GM12872 (cell line): ENCODE measurements at regions not wholly inside any gene's neighbourhood (a gene's known extent, or its start where the extent isn't known, plus 50 kb on each side); places are given as distances from the start of the nearest gene placed in this dataset.

Experiments
- TF ChIP-seq, protein P1 (sequence below): IDR thresholded peaks from 3 replicates; pipeline ENCODE4 v1.5.1; 2011; ENCODE audit warnings: low read depth, mild to moderate bottlenecking, low read length, moderate library complexity; ENCODE audit not compliant: insufficient read depth

DNA sequence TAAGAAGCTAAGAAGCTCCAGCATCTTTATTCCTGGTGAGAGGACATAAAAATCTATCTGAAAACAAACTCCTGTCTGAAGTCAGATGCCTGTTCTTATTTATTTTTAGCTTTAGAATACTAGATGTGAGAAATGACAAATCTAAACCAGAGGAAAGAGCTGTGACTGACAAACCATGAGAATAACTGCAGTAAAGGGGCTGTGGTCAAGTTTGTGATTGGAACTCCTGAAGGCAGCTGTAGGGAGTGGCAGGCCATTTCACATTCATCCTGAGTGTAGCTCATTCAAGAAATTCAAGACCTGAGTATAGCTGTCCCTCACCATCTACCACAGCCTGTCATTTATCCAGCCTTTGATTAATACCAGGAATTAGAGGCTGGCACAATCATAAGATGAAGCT lies 718.8 kb downstream of the BRINP1 start:
- TF ChIP-seq, protein P1, sequence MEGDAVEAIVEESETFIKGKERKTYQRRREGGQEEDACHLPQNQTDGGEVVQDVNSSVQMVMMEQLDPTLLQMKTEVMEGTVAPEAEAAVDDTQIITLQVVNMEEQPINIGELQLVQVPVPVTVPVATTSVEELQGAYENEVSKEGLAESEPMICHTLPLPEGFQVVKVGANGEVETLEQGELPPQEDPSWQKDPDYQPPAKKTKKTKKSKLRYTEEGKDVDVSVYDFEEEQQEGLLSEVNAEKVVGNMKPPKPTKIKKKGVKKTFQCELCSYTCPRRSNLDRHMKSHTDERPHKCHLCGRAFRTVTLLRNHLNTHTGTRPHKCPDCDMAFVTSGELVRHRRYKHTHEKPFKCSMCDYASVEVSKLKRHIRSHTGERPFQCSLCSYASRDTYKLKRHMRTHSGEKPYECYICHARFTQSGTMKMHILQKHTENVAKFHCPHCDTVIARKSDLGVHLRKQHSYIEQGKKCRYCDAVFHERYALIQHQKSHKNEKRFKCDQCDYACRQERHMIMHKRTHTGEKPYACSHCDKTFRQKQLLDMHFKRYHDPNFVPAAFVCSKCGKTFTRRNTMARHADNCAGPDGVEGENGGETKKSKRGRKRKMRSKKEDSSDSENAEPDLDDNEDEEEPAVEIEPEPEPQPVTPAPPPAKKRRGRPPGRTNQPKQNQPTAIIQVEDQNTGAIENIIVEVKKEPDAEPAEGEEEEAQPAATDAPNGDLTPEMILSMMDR: no peak

- TF ChIP-seq, protein P1: no peak
These were observed 717.7 kb downstream of the BRINP1 start for GRCh38 chr9:118651511-118651910.

GRCh38 chr9:118652258-118652657 lies 717.0 kb downstream of the BRINP1 start:
- TF ChIP-seq, protein P1: no peak

DNA sequence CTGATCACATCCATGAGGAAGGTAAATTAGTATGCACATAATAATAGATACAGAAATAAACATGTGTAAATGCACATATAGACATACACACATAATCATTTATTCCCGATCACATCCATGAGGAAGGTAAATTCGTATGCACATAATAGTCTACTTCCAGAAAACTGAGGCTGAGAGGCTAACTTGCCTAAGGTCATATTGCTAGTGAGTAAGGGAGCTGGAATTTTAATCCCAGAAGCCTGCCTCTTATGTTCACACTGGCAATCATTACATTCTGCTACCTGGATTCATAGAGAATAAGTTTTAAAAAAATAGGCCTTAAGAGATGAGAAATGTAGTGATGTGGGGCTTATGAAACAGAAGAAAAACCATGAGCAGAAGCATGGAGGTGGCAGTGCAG lies 716.3 kb downstream of the BRINP1 start:
- TF ChIP-seq, protein P1: no peak

DNA sequence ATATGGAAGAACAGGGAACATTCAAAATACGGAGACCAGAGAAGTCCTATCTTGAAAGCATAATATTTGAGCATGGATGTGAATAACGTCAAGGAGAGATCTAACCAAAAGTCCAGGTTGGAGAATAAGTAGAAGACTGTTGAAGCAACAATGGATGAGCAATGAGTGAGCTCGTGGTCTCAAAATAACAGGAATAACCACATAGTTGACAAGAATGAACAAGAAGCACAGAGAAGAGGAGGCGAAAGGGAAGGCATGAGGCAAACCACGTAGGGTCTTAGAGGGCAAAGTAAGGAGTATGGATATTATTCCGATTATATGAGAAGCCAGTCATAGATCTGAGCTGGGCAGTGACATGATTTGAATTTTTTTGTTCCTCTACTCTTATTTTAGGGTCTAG lies 710.2 kb downstream of the BRINP1 start:
- TF ChIP-seq, protein P1: no peak

DNA sequence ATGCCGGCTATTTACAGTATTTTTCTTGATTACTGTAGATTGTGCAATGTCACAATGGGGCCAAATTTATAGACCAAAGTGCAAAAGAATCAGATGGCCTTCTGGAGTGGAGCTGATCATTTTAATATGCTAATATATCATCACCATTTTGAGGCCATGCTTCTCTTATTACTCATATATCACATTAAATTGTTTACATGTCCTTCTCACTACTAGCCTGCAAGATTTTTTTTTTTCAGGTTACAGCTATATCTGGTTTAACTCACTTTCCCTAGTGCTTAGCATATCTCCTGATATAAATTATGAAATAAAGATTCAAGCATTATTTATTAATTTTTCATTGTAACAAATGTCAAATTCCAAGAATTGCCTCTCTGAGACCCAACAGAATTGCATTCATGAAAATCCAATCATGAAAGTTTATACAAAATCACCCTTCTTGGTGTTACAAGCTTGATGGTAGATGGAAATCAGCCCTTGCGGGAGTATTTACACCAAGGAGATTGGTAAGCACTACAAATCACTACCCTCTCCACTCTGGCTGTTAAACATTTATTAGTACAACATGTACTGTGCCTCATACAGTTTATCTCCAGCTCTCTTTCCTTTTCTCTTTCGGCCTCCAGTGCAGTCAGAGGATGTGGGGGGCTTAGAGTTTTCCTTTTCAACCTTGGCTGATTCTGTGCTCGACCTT lies 703.9 kb downstream of the BRINP1 start:
- TF ChIP-seq, protein P1: no peak

- TF ChIP-seq, protein P1: no peak
These were observed 699.0 kb downstream of the BRINP1 start for GRCh38 chr9:118670011-118670953.
